Liver (tissue), 8 donors: ENCODE measurements at regions not wholly inside any gene's neighbourhood (a gene's known extent, or its start where the extent isn't known, plus 50 kb on each side); places are given as distances from the start of the nearest gene placed in this dataset.

ENCODE experiments used
- DNase-seq: peaks from one replicate; pipeline ENCODE4 v3.0.0-alpha.2; 2017; ENCODE audit warnings: low spot score
- H3K27ac ChIP-seq, 2 donors: one replicate each; pipeline ENCODE4 v1.7.0; 2013; ENCODE audit warnings: inconsistent platforms in 2 of 2, low read length in 2 of 2, control low read depth in 1 of 2, low read depth in 1 of 2, mild to moderate bottlenecking in 1 of 2
- H3K27me3 ChIP-seq, 4 donors: one replicate each; pipeline versions ENCODE4 v1.6.1 to v1.7.0; 2013; ENCODE audit warnings: low read length in 3 of 4, inconsistent platforms in 1 of 4, mild to moderate bottlenecking in 1 of 4, moderate library complexity in 1 of 4; ENCODE audit not compliant: control insufficient read depth in 4 of 4, insufficient read depth in 4 of 4
- H3K36me3 ChIP-seq, 4 donors: one replicate each; pipeline versions ENCODE4 v1.6.1 to v1.7.0; 2013; ENCODE audit warnings: low read length in 3 of 4, mild to moderate bottlenecking in 3 of 4, low read depth in 1 of 4, moderate library complexity in 1 of 4; ENCODE audit not compliant: control insufficient read depth in 4 of 4, insufficient read depth in 3 of 4
- H3K4me1 ChIP-seq, 4 donors: one replicate each; pipeline versions ENCODE4 v1.6.1 to v1.7.0; 2013; ENCODE audit warnings: low read length in 3 of 4, mild to moderate bottlenecking in 3 of 4, moderate library complexity in 1 of 4; ENCODE audit not compliant: control insufficient read depth in 4 of 4, insufficient read depth in 4 of 4
- H3K4me3 ChIP-seq, 3 donors: one replicate each; pipeline versions ENCODE4 v1.6.1 to v1.7.0; 2013; ENCODE audit warnings: low read length in 3 of 3, control low read depth in 1 of 3, low read depth in 1 of 3, mild to moderate bottlenecking in 1 of 3
- H3K9ac ChIP-seq, 2 donors: one replicate each; pipeline ENCODE4 v1.7.0; 2013; ENCODE audit warnings: low read length in 2 of 2, mild to moderate bottlenecking in 2 of 2, moderate library complexity in 2 of 2, control low read depth in 1 of 2, low read depth in 1 of 2
- H3K9me3 ChIP-seq, 4 donors: one replicate each; pipeline versions ENCODE4 v1.6.1 to v1.7.0; 2013; ENCODE audit warnings: low read length in 3 of 4; ENCODE audit not compliant: control insufficient read depth in 4 of 4
- CTCF ChIP-seq: fragments of 150-350 bp; IDR thresholded peaks from 2 replicates; pipeline ENCODE4 v1.5.1; 2017; ENCODE audit warnings: improper control_type of control experiment, low read depth, low read length; ENCODE audit not compliant: missing input control
- EGR1 ChIP-seq, 2 donors: IDR thresholded peaks; 2 replicates each; pipeline ENCODE4 v1.6.1; 2016 to 2018; ENCODE audit warnings: antibody characterized with exemption in 2 of 2, low read depth in 2 of 2
- FOXA1 ChIP-seq: IDR thresholded peaks from 2 replicates; pipeline ENCODE4 v1.6.1; 2016; ENCODE audit warnings: antibody characterized with exemption
- HNF4A ChIP-seq, 2 donors: conservative IDR thresholded peaks; 2 replicates each; pipeline ENCODE4 v1.6.1; 2016; ENCODE audit warnings: antibody characterized with exemption in 2 of 2, mild to moderate bottlenecking in 2 of 2
- HNF4G ChIP-seq: IDR thresholded peaks from 2 replicates; pipeline ENCODE4 v1.6.1; 2016; ENCODE audit warnings: antibody characterized with exemption
- JUND ChIP-seq, 2 donors: IDR thresholded peaks; 2 replicates each; pipeline ENCODE4 v1.6.1; 2016; ENCODE audit warnings: antibody characterized with exemption in 2 of 2
- MAX ChIP-seq: IDR thresholded peaks from 2 replicates; pipeline ENCODE4 v1.6.1; 2016; ENCODE audit warnings: antibody characterized with exemption
- NR2F2 ChIP-seq: IDR thresholded peaks from 2 replicates; pipeline ENCODE4 v1.6.1; 2016; ENCODE audit warnings: antibody characterized with exemption
- RAD21 ChIP-seq, 2 donors: IDR thresholded peaks; 2 replicates each; pipeline ENCODE4 v1.6.1; 2016; ENCODE audit warnings: antibody characterized with exemption in 2 of 2, mild to moderate bottlenecking in 2 of 2
- RXRA ChIP-seq, 2 donors: IDR thresholded peaks; 2 replicates each; pipeline ENCODE4 v1.6.1; 2017 to 2018; ENCODE audit warnings: antibody characterized with exemption in 2 of 2, mild to moderate bottlenecking in 1 of 2
- SP1 ChIP-seq: IDR thresholded peaks from 2 replicates; pipeline ENCODE4 v1.6.1; 2018; ENCODE audit warnings: antibody characterized with exemption, mild to moderate bottlenecking
- TAF1 ChIP-seq: conservative IDR thresholded peaks from 2 replicates; pipeline ENCODE4 v1.6.1; 2016; ENCODE audit warnings: antibody characterized with exemption, mild to moderate bottlenecking
- YY1 ChIP-seq: IDR thresholded peaks from 2 replicates; pipeline ENCODE4 v1.6.1; 2016; ENCODE audit warnings: antibody characterized with exemption, mild to moderate bottlenecking
- ZBTB33 ChIP-seq: IDR thresholded peaks from 2 replicates; pipeline ENCODE4 v1.6.1; 2016; ENCODE audit warnings: antibody characterized with exemption
- WGBS: extraction: QIAGEN DNeasy Blood & Tissue Kit; methylation state at CpG from one replicate; pipeline ENCODE4 v1.1.7; 2013; 5-methylcytosine and 5-hydroxymethylcytosine counted together
- TF ChIP-seq, protein P1 (sequence below): IDR thresholded peaks from 2 replicates; pipeline ENCODE4 v1.6.1; 2016; ENCODE audit warnings: antibody characterized with exemption, mild to moderate bottlenecking
- donor health status: healthy.
- donor health status: healthy.
- donor health status: healthy.
- donor health status: healthy.
- donor health status: healthy.

DNA sequence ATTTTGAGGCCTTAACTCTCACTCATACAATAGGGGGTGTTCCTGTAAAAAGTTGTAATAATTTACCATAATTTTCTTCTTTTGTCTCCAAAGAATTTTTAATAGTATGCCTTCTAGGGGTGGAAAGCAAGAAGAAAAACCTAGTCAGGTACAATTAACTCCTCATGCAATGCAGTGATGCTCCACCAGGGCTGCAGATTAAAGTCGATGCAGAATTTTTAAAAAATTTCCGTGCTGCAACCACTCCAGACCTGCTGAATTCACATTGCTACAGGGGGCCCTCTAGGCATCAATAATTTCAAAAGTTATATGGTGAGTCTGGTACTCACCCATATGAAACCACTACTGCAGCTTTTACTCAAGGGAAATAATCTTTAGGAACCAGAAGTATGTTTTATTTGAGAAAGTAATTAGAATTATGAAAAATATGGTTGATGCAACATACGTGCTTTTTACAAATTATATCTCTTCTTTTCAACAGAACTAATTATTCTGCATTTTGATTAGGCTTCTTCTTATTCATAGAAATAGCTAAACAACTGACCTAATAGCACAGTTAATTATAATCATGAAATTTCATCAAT is 353.2 kb downstream of the BCAT1 start:
- 62% methylated on average over 3 of the region's 3 CpGs for WGBS

GRCh38 chr12:24591715-24592440 is 357.0 kb downstream of the BCAT1 start:
- H3K27me3 ChIP-seq: no peaks in the 10 kb centered on the region
- H3K9ac ChIP-seq: no peak overlapping the region
- H3K4me1 ChIP-seq: peaks cover 0 to 3% (median under 1%) of the 10 kb centered on the region in 4 donors
- no peaks in the 10 kb centered on the region for H3K36me3 ChIP-seq
- no peak overlapping the region for H3K4me3 ChIP-seq
- 81% methylated on average over 1 of the region's 1 CpG for WGBS
- DNase-seq: no peak
- no peaks in the 10 kb centered on the region for H3K9me3 ChIP-seq
- no peak overlapping the region for H3K27ac ChIP-seq
- no peak for TF ChIP-seq YY1
- no peak for TF ChIP-seq JUND (IDR thresholded peaks at IDR 0.05)
- TF ChIP-seq HNF4G: no peak
- TF ChIP-seq, protein P1, sequence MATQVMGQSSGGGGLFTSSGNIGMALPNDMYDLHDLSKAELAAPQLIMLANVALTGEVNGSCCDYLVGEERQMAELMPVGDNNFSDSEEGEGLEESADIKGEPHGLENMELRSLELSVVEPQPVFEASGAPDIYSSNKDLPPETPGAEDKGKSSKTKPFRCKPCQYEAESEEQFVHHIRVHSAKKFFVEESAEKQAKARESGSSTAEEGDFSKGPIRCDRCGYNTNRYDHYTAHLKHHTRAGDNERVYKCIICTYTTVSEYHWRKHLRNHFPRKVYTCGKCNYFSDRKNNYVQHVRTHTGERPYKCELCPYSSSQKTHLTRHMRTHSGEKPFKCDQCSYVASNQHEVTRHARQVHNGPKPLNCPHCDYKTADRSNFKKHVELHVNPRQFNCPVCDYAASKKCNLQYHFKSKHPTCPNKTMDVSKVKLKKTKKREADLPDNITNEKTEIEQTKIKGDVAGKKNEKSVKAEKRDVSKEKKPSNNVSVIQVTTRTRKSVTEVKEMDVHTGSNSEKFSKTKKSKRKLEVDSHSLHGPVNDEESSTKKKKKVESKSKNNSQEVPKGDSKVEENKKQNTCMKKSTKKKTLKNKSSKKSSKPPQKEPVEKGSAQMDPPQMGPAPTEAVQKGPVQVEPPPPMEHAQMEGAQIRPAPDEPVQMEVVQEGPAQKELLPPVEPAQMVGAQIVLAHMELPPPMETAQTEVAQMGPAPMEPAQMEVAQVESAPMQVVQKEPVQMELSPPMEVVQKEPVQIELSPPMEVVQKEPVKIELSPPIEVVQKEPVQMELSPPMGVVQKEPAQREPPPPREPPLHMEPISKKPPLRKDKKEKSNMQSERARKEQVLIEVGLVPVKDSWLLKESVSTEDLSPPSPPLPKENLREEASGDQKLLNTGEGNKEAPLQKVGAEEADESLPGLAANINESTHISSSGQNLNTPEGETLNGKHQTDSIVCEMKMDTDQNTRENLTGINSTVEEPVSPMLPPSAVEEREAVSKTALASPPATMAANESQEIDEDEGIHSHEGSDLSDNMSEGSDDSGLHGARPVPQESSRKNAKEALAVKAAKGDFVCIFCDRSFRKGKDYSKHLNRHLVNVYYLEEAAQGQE: no peak
- no peak for TF ChIP-seq SP1
- no peak for TF ChIP-seq HNF4A (conservative IDR thresholded peaks at IDR 0.05)
- TF ChIP-seq TAF1: no peak
- no peak for TF ChIP-seq NR2F2
- TF ChIP-seq EGR1 (IDR thresholded peaks at IDR 0.05; ENCODE audit: low read depth in 2 of 2): no peak
- TF ChIP-seq RXRA (IDR thresholded peaks at IDR 0.05): no peak
- no peak for TF ChIP-seq ZBTB33

More for the DNA sequence above, 353.2 kb downstream of the BCAT1 start:
- no peaks in the 10 kb centered on the region for H3K9me3 ChIP-seq
- no peaks in the 10 kb centered on the region for H3K36me3 ChIP-seq
- H3K4me3 ChIP-seq: no peak overlapping the region
- no peak overlapping the region for H3K9ac ChIP-seq
- H3K27me3 ChIP-seq: no peaks in the 10 kb centered on the region
- no peak overlapping the region for H3K27ac ChIP-seq
- DNase-seq: no peak
- TF ChIP-seq, protein P1: no peak
- TF ChIP-seq RAD21 (IDR thresholded peaks at IDR 0.05) (peak; percentile 27 to 52), FOXA1 (no peak), CTCF (peak; percentile 36), MAX (no peak)
- H3K4me1 ChIP-seq: peaks cover 0 to 9% (median 5%) of the 10 kb centered on the region in 4 donors
